Gastroesophageal sphincter (tissue), 3 donors: ENCODE measurements at regions not wholly inside any gene's neighbourhood (a gene's known extent, or its start where the extent isn't known, plus 50 kb on each side); places are given as distances from the start of the nearest gene placed in this dataset.

Experiments
- CTCF ChIP-seq, 4 experiments: fragments of 200-600 bp in 2 of 4; fragments of 450-650 bp in 2 of 4; sonication (generic) in 1 of 4; IDR thresholded peaks; one replicate each; pipeline ENCODE4 v1.5.1; 2017 to 2019; ENCODE audit warnings: antibody characterized with exemption in 4 of 4, mild to moderate bottlenecking in 2 of 4, moderate library complexity in 2 of 4
- POLR2A ChIP-seq, 2 donors: fragments of 450-650 bp; IDR thresholded peaks; one replicate each; pipeline ENCODE4 v1.6.1; 2017; ENCODE audit warnings: antibody characterized with exemption in 2 of 2, mild to moderate bottlenecking in 2 of 2, moderate library complexity in 1 of 2
- POLR2AphosphoS5 ChIP-seq: sonication (generic); formaldehyde crosslinking; IDR thresholded peaks from one replicate; pipeline ENCODE4 v1.6.1; 2017; ENCODE audit warnings: antibody characterized with exemption

- TF ChIP-seq CTCF (IDR thresholded peaks at IDR 0.05) = no peak
- TF ChIP-seq POLR2AphosphoS5 = no peak
- no peak for TF ChIP-seq POLR2A (IDR thresholded peaks at IDR 0.05)
Observed at GRCh38 chr12:124172636-124173035, 122.3 kb upstream of the RFLNA start.
